WERI-Rb-1 (cell line): ENCODE measurements at regions not wholly inside any gene's neighbourhood (a gene's known extent, or its start where the extent isn't known, plus 50 kb on each side); places are given as distances from the start of the nearest gene placed in this dataset.

Experiments
- DNase-seq: peaks from one replicate; pipeline ENCODE4 v3.0.0-alpha.2; 2020
- H3K27ac ChIP-seq: fragments of 250-450 bp; sonication (Bioruptor Pico); 2 replicates; pipeline ENCODE4 v1.5.1; 2020; ENCODE audit warnings: mild to moderate bottlenecking, moderate library complexity
- H3K27me3 ChIP-seq: fragments of 250-450 bp; sonication (Bioruptor Pico); 2 replicates; pipeline ENCODE4 v1.5.1; 2021; ENCODE audit warnings: mild to moderate bottlenecking, low read depth, moderate library complexity; ENCODE audit not compliant: insufficient read depth, severe bottlenecking
- H3K36me3 ChIP-seq: fragments of 250-450 bp; sonication (Bioruptor Pico); 2 replicates; pipeline ENCODE4 v1.5.1; 2020; ENCODE audit warnings: mild to moderate bottlenecking, moderate library complexity
- H3K4me3 ChIP-seq: 2 replicates; pipeline ENCODE4 v1.5.1; 2011; ENCODE audit warnings: low read depth, mild to moderate bottlenecking, control low read depth, low read length
- H3K9me3 ChIP-seq: fragments of 250-450 bp; sonication (Bioruptor Pico); 2 replicates; pipeline ENCODE4 v1.5.1; 2021; ENCODE audit warnings: mild to moderate bottlenecking, moderate library complexity; ENCODE audit not compliant: severe bottlenecking
- CTCF ChIP-seq: IDR thresholded peaks from 2 replicates; pipeline ENCODE4 v1.5.1; 2011; ENCODE audit warnings: low read depth, mild to moderate bottlenecking, control low read depth, inconsistent platforms, low read length

- no peak overlapping the region for H3K4me3 ChIP-seq
- H3K9me3 ChIP-seq, result no peaks in the 10 kb centered on the region
- no peak overlapping the region for H3K27ac ChIP-seq
- no peaks in the 10 kb centered on the region for H3K36me3 ChIP-seq
- H3K27me3 ChIP-seq, result no peaks in the 10 kb centered on the region
- DNase-seq, result no peak
- TF ChIP-seq CTCF, result no peak
These were observed 81.2 kb upstream of the ARHGAP29 start for GRCh38 chr1:94318505-94319030.

GRCh38 chr1:94317790-94318188, 80.4 kb upstream of the ARHGAP29 start:
- no peaks in the 10 kb centered on the region for H3K36me3 ChIP-seq
- H3K27ac ChIP-seq, result no peak overlapping the region
- H3K4me3 ChIP-seq, result no peak overlapping the region
- H3K27me3 ChIP-seq, result no peaks in the 10 kb centered on the region
- no peak for TF ChIP-seq CTCF
- no peaks in the 10 kb centered on the region for H3K9me3 ChIP-seq
- no peak for DNase-seq

GRCh38 chr1:94316836-94317789, 79.7 kb upstream of the ARHGAP29 start:
- H3K27me3 ChIP-seq, result no peaks in the 10 kb centered on the region
- H3K4me3 ChIP-seq, result no peak overlapping the region
- TF ChIP-seq CTCF, result no peak
- no peaks in the 10 kb centered on the region for H3K9me3 ChIP-seq
- H3K27ac ChIP-seq, result no peak overlapping the region
- DNase-seq, result no peak
- H3K36me3 ChIP-seq, result no peaks in the 10 kb centered on the region

- Histone ChIP-seq H3K9me3 (no peaks in the 10 kb centered on the region), H3K27me3 (no peaks in the 10 kb centered on the region), H3K27ac (no peak overlapping the region), H3K4me3 (no peak overlapping the region), H3K36me3 (no peaks in the 10 kb centered on the region)
- DNase-seq, result no peak
- TF ChIP-seq CTCF, result no peak
These were observed 78.8 kb upstream of the ARHGAP29 start for GRCh38 chr1:94316183-94316582.

GRCh38 chr1:94315552-94316116, 78.2 kb upstream of the ARHGAP29 start:
- no peaks in the 10 kb centered on the region for H3K27me3 ChIP-seq
- DNase-seq, result no peak
- H3K4me3 ChIP-seq, result no peak overlapping the region
- no peaks in the 10 kb centered on the region for H3K36me3 ChIP-seq
- no peaks in the 10 kb centered on the region for H3K9me3 ChIP-seq
- no peak for TF ChIP-seq CTCF
- no peak overlapping the region for H3K27ac ChIP-seq
